ENCODE measurements at regions not wholly inside any gene's neighbourhood (a gene's known extent, or its start where the extent isn't known, plus 50 kb on each side); places are given as distances from the start of the nearest gene placed in this dataset.

- no peak overlapping the region for H3K4me3 ChIP-seq (ENCODE audit: low read length in 3 of 3)
Observed at GRCh38 chr19:29328586-29328985, 115.6 kb upstream of the UQCRFS1 start.

GRCh38 chr19:29329460-29330134, 116.6 kb upstream of the UQCRFS1 start:
- H3K4me1 ChIP-seq (ENCODE audit: control insufficient read depth in 2 of 3, insufficient read depth in 2 of 3, low read depth in 1 of 3, low read length in 3 of 3): no peaks in the 10 kb centered on the region
- no peaks in the 10 kb centered on the region for H3K36me3 ChIP-seq (ENCODE audit: control insufficient read depth in 2 of 3, insufficient read depth in 3 of 3, low read length in 3 of 3)
- intact Hi-C loops (cut with DNase I): no loop called here
- DNase-seq: peak in 4 of 5 donors; percentile 64 to 83 (median 82)
- no peaks in the 10 kb centered on the region for H3K9me3 ChIP-seq (ENCODE audit: control insufficient read depth in 2 of 3, insufficient read depth in 1 of 3, low read length in 3 of 3)
- no peak overlapping the region for H3K27ac ChIP-seq (ENCODE audit: low read depth in 2 of 2, low read length in 2 of 2)
- no peaks in the 10 kb centered on the region for H3K27me3 ChIP-seq (ENCODE audit: control insufficient read depth, insufficient read depth, low read length)
- no peak for TF ChIP-seq CTCF (IDR thresholded peaks at IDR 0.05; ENCODE audit: borderline replicate concordance, extremely low read depth, insufficient read depth)
- FAIRE-seq: no peak
- no peak overlapping the region for H3K4me3 ChIP-seq (ENCODE audit: low read length in 3 of 3)
- H3K9ac ChIP-seq (ENCODE audit: low read length in 3 of 3): no peak overlapping the region

More at GRCh38 chr19:29328586-29328985, 115.6 kb upstream of the UQCRFS1 start:
- no peaks in the 10 kb centered on the region for H3K36me3 ChIP-seq (ENCODE audit: control insufficient read depth in 2 of 3, insufficient read depth in 3 of 3, low read length in 3 of 3)
- no peaks in the 10 kb centered on the region for H3K27me3 ChIP-seq (ENCODE audit: control insufficient read depth, insufficient read depth, low read length)
- TF ChIP-seq CTCF (IDR thresholded peaks at IDR 0.05; ENCODE audit: borderline replicate concordance, extremely low read depth, insufficient read depth): no peak
- no peak overlapping the region for H3K9ac ChIP-seq (ENCODE audit: low read length in 3 of 3)
- FAIRE-seq: no peak
- H3K4me1 ChIP-seq (ENCODE audit: control insufficient read depth in 2 of 3, insufficient read depth in 2 of 3, low read depth in 1 of 3, low read length in 3 of 3): no peaks in the 10 kb centered on the region
- DNase-seq: no peak
- intact Hi-C loops (cut with DNase I): no loop called here
- no peaks in the 10 kb centered on the region for H3K9me3 ChIP-seq (ENCODE audit: control insufficient read depth in 2 of 3, insufficient read depth in 1 of 3, low read length in 3 of 3)
- no peak overlapping the region for H3K27ac ChIP-seq (ENCODE audit: low read depth in 2 of 2, low read length in 2 of 2)

- intact Hi-C loops (cut with DNase I): no loop called here
- Histone ChIP-seq H3K4me3 (ENCODE audit: low read length in 3 of 3) (no peak overlapping the region), H3K9ac (ENCODE audit: low read length in 3 of 3) (no peak overlapping the region), H3K27ac (ENCODE audit: low read depth in 2 of 2, low read length in 2 of 2) (no peak overlapping the region), H3K4me1 (ENCODE audit: control insufficient read depth in 2 of 3, insufficient read depth in 2 of 3, low read depth in 1 of 3, low read length in 3 of 3) (no peaks in the 10 kb centered on the region), H3K27me3 (ENCODE audit: control insufficient read depth, insufficient read depth, low read length) (no peaks in the 10 kb centered on the region), H3K9me3 (ENCODE audit: control insufficient read depth in 2 of 3, insufficient read depth in 1 of 3, low read length in 3 of 3) (peaks cover 0 to 6% (median under 1%) of the 10 kb centered on the region in 3 donors), H3K36me3 (ENCODE audit: control insufficient read depth in 2 of 3, insufficient read depth in 3 of 3, low read length in 3 of 3) (no peaks in the 10 kb centered on the region)
- FAIRE-seq (no peak), DNase-seq (no peak)
- no peak for TF ChIP-seq CTCF (IDR thresholded peaks at IDR 0.05; ENCODE audit: borderline replicate concordance, extremely low read depth, insufficient read depth)
Observed at GRCh38 chr19:29336425-29336824, 123.5 kb upstream of the UQCRFS1 start.

GRCh38 chr19:29337029-29337428, 124.1 kb upstream of the UQCRFS1 start:
- no peak overlapping the region for H3K27ac ChIP-seq (ENCODE audit: low read depth in 2 of 2, low read length in 2 of 2)
- intact Hi-C loops (cut with DNase I): no loop called here
- no peak overlapping the region for H3K9ac ChIP-seq (ENCODE audit: low read length in 3 of 3)
- H3K9me3 ChIP-seq (ENCODE audit: control insufficient read depth in 2 of 3, insufficient read depth in 1 of 3, low read length in 3 of 3): peaks cover 0 to 12% (median 4%) of the 10 kb centered on the region in 3 donors
- no peaks in the 10 kb centered on the region for H3K4me1 ChIP-seq (ENCODE audit: control insufficient read depth in 2 of 3, insufficient read depth in 2 of 3, low read depth in 1 of 3, low read length in 3 of 3)
- H3K36me3 ChIP-seq (ENCODE audit: control insufficient read depth in 2 of 3, insufficient read depth in 3 of 3, low read length in 3 of 3): no peaks in the 10 kb centered on the region
- no peak overlapping the region for H3K4me3 ChIP-seq (ENCODE audit: low read length in 3 of 3)
- no peak for TF ChIP-seq CTCF (IDR thresholded peaks at IDR 0.05; ENCODE audit: borderline replicate concordance, extremely low read depth, insufficient read depth)
- no peaks in the 10 kb centered on the region for H3K27me3 ChIP-seq (ENCODE audit: control insufficient read depth, insufficient read depth, low read length)
- FAIRE-seq (no peak), DNase-seq (no peak)
